ENCODE measurements at regions not wholly inside any gene's neighbourhood (a gene's known extent, or its start where the extent isn't known, plus 50 kb on each side); places are given as distances from the start of the nearest gene placed in this dataset.
"Not testable (repeated sequence)": the region's sequence is repeated elsewhere in the genome, so short reads cannot be mapped to it uniquely, and the experiment has no call there.

GRCh38 chr12:92404259-92404894 lies 258.7 kb upstream of the BTG1 start:
- Mint-ChIP-seq H3K9me3 (peaks cover 1% of the 10 kb centered on the region), H3K27ac (peak overlapping the region; percentile 97), H3K36me3 (no peaks in the 10 kb centered on the region), H3K27me3 (no peaks in the 10 kb centered on the region), H3K4me3 (peak overlapping the region; percentile 50), H3K4me1 (peaks cover 60% of the 10 kb centered on the region)
- ATAC-seq (ENCODE audit: low read depth) (no peak), DNase-seq (ENCODE audit: low spot score in 2 of 2) (no peak)

GRCh38 chr12:92403210-92404175 lies 257.8 kb upstream of the BTG1 start:
- DNase-seq (ENCODE audit: low spot score in 2 of 2), result peak; percentile 25 to 48
- Mint-ChIP-seq H3K36me3 (no peaks in the 10 kb centered on the region), H3K4me1 (peaks cover 62% of the 10 kb centered on the region), H3K27ac (peak overlapping the region; percentile 97), H3K27me3 (no peaks in the 10 kb centered on the region), H3K9me3 (peaks cover under 1% of the 10 kb centered on the region), H3K4me3 (peak overlapping the region; percentile 50)
- ATAC-seq (ENCODE audit: low read depth), result peak; percentile 82

GRCh38 chr12:92402415-92402814 lies 256.8 kb upstream of the BTG1 start:
- Mint-ChIP-seq H3K9me3 (peaks cover 2% of the 10 kb centered on the region), H3K4me1 (peaks cover 58% of the 10 kb centered on the region), H3K4me3 (peak overlapping the region; percentile 18), H3K27ac (peak overlapping the region; percentile 97), H3K36me3 (no peaks in the 10 kb centered on the region), H3K27me3 (no peaks in the 10 kb centered on the region)
- DNase-seq (ENCODE audit: low spot score in 2 of 2) (no peak), ATAC-seq (ENCODE audit: low read depth) (no peak)

- H3K4me1 Mint-ChIP-seq, result peaks cover 55% of the 10 kb centered on the region
- peak; percentile 49 for ATAC-seq (ENCODE audit: low read depth)
Measured at GRCh38 chr12:92400006-92400405, 254.4 kb upstream of the BTG1 start.

GRCh38 chr12:92398565-92399309 lies 253.1 kb upstream of the BTG1 start:
- peaks cover 4% of the 10 kb centered on the region for H3K36me3 Mint-ChIP-seq
- peaks cover 2% of the 10 kb centered on the region for H3K9me3 Mint-ChIP-seq
- ATAC-seq (ENCODE audit: low read depth) (no peak), DNase-seq (ENCODE audit: low spot score in 2 of 2) (no peak)
- H3K27me3 Mint-ChIP-seq, result no peaks in the 10 kb centered on the region
- H3K4me3 Mint-ChIP-seq, result no peak overlapping the region
- peaks cover 51% of the 10 kb centered on the region for H3K4me1 Mint-ChIP-seq
- peak overlapping the region; percentile 97 for H3K27ac Mint-ChIP-seq

More at GRCh38 chr12:92400006-92400405, 254.4 kb upstream of the BTG1 start:
- Mint-ChIP-seq H3K36me3 (peaks cover 2% of the 10 kb centered on the region), H3K9me3 (peaks cover 2% of the 10 kb centered on the region), H3K27ac (peak overlapping the region; percentile 97), H3K4me3 (peak overlapping the region; percentile 30), H3K27me3 (no peaks in the 10 kb centered on the region)
- DNase-seq (ENCODE audit: low spot score in 2 of 2), result peak in 1 of 2 donors; percentile 22

- ATAC-seq (ENCODE audit: low read depth), result no peak
- Mint-ChIP-seq H3K4me3 (no peak overlapping the region), H3K27me3 (no peaks in the 10 kb centered on the region), H3K36me3 (peaks cover 11% of the 10 kb centered on the region), H3K4me1 (peaks cover 37% of the 10 kb centered on the region), H3K9me3 (peaks cover 5% of the 10 kb centered on the region), H3K27ac (no peak overlapping the region)
- DNase-seq (ENCODE audit: low spot score in 2 of 2), result no peak
Measured at GRCh38 chr12:92396647-92397252, 251.1 kb upstream of the BTG1 start.

GRCh38 chr12:92395322-92395721 lies 249.7 kb upstream of the BTG1 start:
- DNase-seq (ENCODE audit: low spot score in 2 of 2), result no peak
- H3K9me3 Mint-ChIP-seq, result peaks cover 5% of the 10 kb centered on the region
- no peak overlapping the region for H3K27ac Mint-ChIP-seq
- H3K27me3 Mint-ChIP-seq, result no peaks in the 10 kb centered on the region
- peaks cover 33% of the 10 kb centered on the region for H3K4me1 Mint-ChIP-seq
- H3K4me3 Mint-ChIP-seq, result no peak overlapping the region
- peaks cover 11% of the 10 kb centered on the region for H3K36me3 Mint-ChIP-seq
- ATAC-seq (ENCODE audit: low read depth), result no peak

- H3K36me3 Mint-ChIP-seq, result peaks cover 11% of the 10 kb centered on the region
- peaks cover 29% of the 10 kb centered on the region for H3K4me1 Mint-ChIP-seq
- H3K27ac Mint-ChIP-seq, result no peak overlapping the region
- H3K27me3 Mint-ChIP-seq, result no peaks in the 10 kb centered on the region
- no peak for DNase-seq (ENCODE audit: low spot score in 2 of 2)
- peaks cover 5% of the 10 kb centered on the region for H3K9me3 Mint-ChIP-seq
- H3K4me3 Mint-ChIP-seq, result no peak overlapping the region
- ATAC-seq (ENCODE audit: low read depth), result no peak
Measured at GRCh38 chr12:92394895-92395294, 249.2 kb upstream of the BTG1 start.

- H3K4me1 Mint-ChIP-seq, result peaks cover 23% of the 10 kb centered on the region
- peaks cover 11% of the 10 kb centered on the region for H3K36me3 Mint-ChIP-seq
- no peak overlapping the region for H3K27ac Mint-ChIP-seq
- peak in 1 of 2 donors; percentile 27 for DNase-seq (ENCODE audit: low spot score in 2 of 2)
- peaks cover 5% of the 10 kb centered on the region for H3K9me3 Mint-ChIP-seq
- no peaks in the 10 kb centered on the region for H3K27me3 Mint-ChIP-seq
- no peak for ATAC-seq (ENCODE audit: low read depth)
- H3K4me3 Mint-ChIP-seq, result no peak overlapping the region
Measured at GRCh38 chr12:92393504-92393903, 247.9 kb upstream of the BTG1 start.

- H3K9me3 Mint-ChIP-seq; H3K27me3 Mint-ChIP-seq; ATAC-seq (ENCODE audit: low read depth); DNase-seq (ENCODE audit: low spot score in 2 of 2); H3K4me3 Mint-ChIP-seq: not testable (repeated sequence)
- H3K36me3 Mint-ChIP-seq, result peaks cover 11% of the 10 kb centered on the region
- peaks cover 16% of the 10 kb centered on the region for H3K4me1 Mint-ChIP-seq
- peak overlapping the region; percentile 38 for H3K27ac Mint-ChIP-seq
Measured at GRCh38 chr12:92391726-92392125, 246.1 kb upstream of the BTG1 start.

- ATAC-seq (ENCODE audit: low read depth) (no peak), DNase-seq (ENCODE audit: low spot score in 2 of 2) (no peak)
- H3K4me3 Mint-ChIP-seq, result no peak overlapping the region
- peaks cover 4% of the 10 kb centered on the region for H3K9me3 Mint-ChIP-seq
- no peak overlapping the region for H3K27ac Mint-ChIP-seq
- peaks cover 7% of the 10 kb centered on the region for H3K36me3 Mint-ChIP-seq
- H3K4me1 Mint-ChIP-seq, result peaks cover 11% of the 10 kb centered on the region
- no peaks in the 10 kb centered on the region for H3K27me3 Mint-ChIP-seq
Measured at GRCh38 chr12:92389466-92389865, 243.8 kb upstream of the BTG1 start.

- no peak overlapping the region for H3K27ac Mint-ChIP-seq
- peaks cover 1% of the 10 kb centered on the region for H3K9me3 Mint-ChIP-seq
- peaks cover 8% of the 10 kb centered on the region for H3K4me1 Mint-ChIP-seq
- H3K27me3 Mint-ChIP-seq, result no peaks in the 10 kb centered on the region
- DNase-seq (ENCODE audit: low spot score in 2 of 2) (no peak), ATAC-seq (ENCODE audit: low read depth) (no peak)
- peaks cover 3% of the 10 kb centered on the region for H3K36me3 Mint-ChIP-seq
- no peak overlapping the region for H3K4me3 Mint-ChIP-seq
Measured at GRCh38 chr12:92385296-92385695, 239.7 kb upstream of the BTG1 start.

GRCh38 chr12:92384571-92384970 lies 238.9 kb upstream of the BTG1 start:
- H3K36me3 Mint-ChIP-seq, result peaks cover 3% of the 10 kb centered on the region
- no peak overlapping the region for H3K27ac Mint-ChIP-seq
- ATAC-seq (ENCODE audit: low read depth) (no peak), DNase-seq (ENCODE audit: low spot score in 2 of 2) (no peak)
- H3K4me1 Mint-ChIP-seq, result peaks cover 8% of the 10 kb centered on the region
- H3K9me3 Mint-ChIP-seq, result peaks cover 1% of the 10 kb centered on the region
- no peaks in the 10 kb centered on the region for H3K27me3 Mint-ChIP-seq
- no peak overlapping the region for H3K4me3 Mint-ChIP-seq
